Ovary (tissue), 3 donors: ENCODE measurements at regions not wholly inside any gene's neighbourhood (a gene's known extent, or its start where the extent isn't known, plus 50 kb on each side); places are given as distances from the start of the nearest gene placed in this dataset.

Source experiments
- EP300 ChIP-seq: sonication (generic); formaldehyde crosslinking; IDR thresholded peaks from one replicate; pipeline ENCODE4 v1.6.1; 2017; ENCODE audit warnings: antibody characterized with exemption
- POLR2A ChIP-seq: fragments of 450-650 bp; IDR thresholded peaks from one replicate; pipeline ENCODE4 v1.6.1; 2017; ENCODE audit warnings: antibody characterized with exemption, mild to moderate bottlenecking, moderate library complexity
- TF ChIP-seq, protein P1 (sequence below), 3 donors: fragments of 450-650 bp in 2 of 3; fragments of 200-600 bp in 1 of 3; IDR thresholded peaks; one replicate each; pipeline versions ENCODE4 v1.5.1 to v1.8.0; 2016 to 2022; ENCODE audit warnings: antibody characterized with exemption in 3 of 3, mild to moderate bottlenecking in 1 of 3
- donor health status: DM: no; HTN: no; CAD: no.

DNA sequence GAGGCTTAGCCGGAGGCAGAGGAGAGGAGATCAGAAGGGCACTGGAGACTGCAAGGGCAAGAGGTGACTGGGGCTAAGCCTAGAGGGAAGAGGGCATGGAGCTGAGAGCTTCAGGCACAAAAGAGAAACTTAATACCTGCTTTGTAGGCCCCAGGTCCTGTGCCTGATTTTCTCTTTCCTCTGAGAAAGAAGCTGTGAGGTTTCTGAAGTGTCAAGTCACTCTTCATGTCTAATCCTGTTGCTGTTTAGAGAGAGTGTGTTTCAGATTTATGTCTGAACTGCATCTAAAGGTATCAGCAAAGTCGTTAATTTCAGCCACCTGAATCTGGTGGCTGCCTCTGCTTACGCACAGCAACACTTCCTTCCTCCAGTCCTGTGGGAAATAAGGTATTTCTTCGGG is 106.9 kb upstream of the RNU6-1 start:
- TF ChIP-seq, protein P1, sequence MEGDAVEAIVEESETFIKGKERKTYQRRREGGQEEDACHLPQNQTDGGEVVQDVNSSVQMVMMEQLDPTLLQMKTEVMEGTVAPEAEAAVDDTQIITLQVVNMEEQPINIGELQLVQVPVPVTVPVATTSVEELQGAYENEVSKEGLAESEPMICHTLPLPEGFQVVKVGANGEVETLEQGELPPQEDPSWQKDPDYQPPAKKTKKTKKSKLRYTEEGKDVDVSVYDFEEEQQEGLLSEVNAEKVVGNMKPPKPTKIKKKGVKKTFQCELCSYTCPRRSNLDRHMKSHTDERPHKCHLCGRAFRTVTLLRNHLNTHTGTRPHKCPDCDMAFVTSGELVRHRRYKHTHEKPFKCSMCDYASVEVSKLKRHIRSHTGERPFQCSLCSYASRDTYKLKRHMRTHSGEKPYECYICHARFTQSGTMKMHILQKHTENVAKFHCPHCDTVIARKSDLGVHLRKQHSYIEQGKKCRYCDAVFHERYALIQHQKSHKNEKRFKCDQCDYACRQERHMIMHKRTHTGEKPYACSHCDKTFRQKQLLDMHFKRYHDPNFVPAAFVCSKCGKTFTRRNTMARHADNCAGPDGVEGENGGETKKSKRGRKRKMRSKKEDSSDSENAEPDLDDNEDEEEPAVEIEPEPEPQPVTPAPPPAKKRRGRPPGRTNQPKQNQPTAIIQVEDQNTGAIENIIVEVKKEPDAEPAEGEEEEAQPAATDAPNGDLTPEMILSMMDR (IDR thresholded peaks at IDR 0.05) = no peak
- TF ChIP-seq EP300 (no peak), POLR2A (no peak)
